PC-3 (cell line): ENCODE measurements at regions not wholly inside any gene's neighbourhood (a gene's known extent, or its start where the extent isn't known, plus 50 kb on each side); places are given as distances from the start of the nearest gene placed in this dataset.

Experiments
- ATAC-seq: fragments of 200-7000 bp; cut with Tn5 transposase; 2 replicates; pipeline ENCODE4 v1.9.1; 2020; ENCODE audit warnings: mild to moderate bottlenecking, moderate library complexity
- BruUV-seq: library from RNA; stranded (reverse); fragments of 400-500 nt; replicated peaks from 2 replicates; lab custom pipeline; 2021; lab: Mats Ljungman, UMichigan
- CTCF ChIA-PET: fragments of 300-600 bp; sonication (Branson Sonifier 250); formaldehyde crosslinking; loops from one replicate; lab custom pipeline; 2022; ENCODE audit warnings: antibody characterized with exemption; lab: Charles Lee
- POLR2A ChIA-PET: fragments of 300-600 bp; sonication (Branson Sonifier 250); formaldehyde crosslinking; loops from one replicate; lab custom pipeline; 2022; ENCODE audit warnings: antibody characterized with exemption; ENCODE audit not compliant: unreplicated experiment; lab: Charles Lee
- DNase-seq: peaks from one replicate; pipeline ENCODE4 v3.0.0-alpha.2; 2015
- H2AFZ ChIP-seq: fragments of 300-600 bp; sonication (generic); 2 replicates; pipeline ENCODE4 v1.6.0; 2016; ENCODE audit warnings: antibody characterized with exemption, low read length
- H3F3A ChIP-seq: fragments of 300-600 bp; sonication (generic); one replicate; pipeline ENCODE4 v1.6.0; 2017; ENCODE audit warnings: antibody characterized with exemption, low read length, control low read depth, mild to moderate bottlenecking; ENCODE audit not compliant: unreplicated experiment
- H3K27ac ChIP-seq: fragments of 300-600 bp; sonication (generic); 2 replicates; pipeline ENCODE4 v1.5.1; 2016; ENCODE audit warnings: mild to moderate bottlenecking, low read length
- H3K27me3 ChIP-seq: fragments of 300-600 bp; sonication (generic); 2 replicates; pipeline ENCODE4 v1.6.1; 2016; ENCODE audit warnings: low read length, mixed read lengths
- H3K36me3 ChIP-seq: fragments of 300-600 bp; sonication (generic); 2 replicates; pipeline ENCODE4 v1.6.1; 2016; ENCODE audit warnings: low read depth, mixed run types, low read length, mixed read lengths
- H3K4me1 ChIP-seq: fragments of 300-600 bp; sonication (generic); 2 replicates; pipeline ENCODE4 v1.5.1; 2016; ENCODE audit warnings: low read length; ENCODE audit not compliant: insufficient read depth
- H3K4me2 ChIP-seq: fragments of 300-600 bp; sonication (generic); 2 replicates; pipeline ENCODE4 v1.6.0; 2016; ENCODE audit warnings: low read length
- H3K4me3 ChIP-seq: fragments of 300-600 bp; sonication (generic); 2 replicates; pipeline ENCODE4 v1.5.1; 2016; ENCODE audit warnings: mild to moderate bottlenecking, low read length, mixed read lengths
- H3K79me2 ChIP-seq: fragments of 300-600 bp; sonication (generic); 2 replicates; pipeline ENCODE4 v1.6.1; 2017; ENCODE audit warnings: low read length, mixed read lengths
- H3K9ac ChIP-seq: fragments of 300-600 bp; sonication (generic); 2 replicates; pipeline ENCODE4 v1.6.0; 2016; ENCODE audit warnings: mild to moderate bottlenecking, low read length
- H3K9me2 ChIP-seq: fragments of 300-600 bp; sonication (generic); replicated peaks from 2 replicates; pipeline ENCODE4 v1.6.1; 2016; ENCODE audit warnings: mixed run types, low read length, mixed read lengths
- H3K9me3 ChIP-seq: fragments of 300-600 bp; sonication (generic); 2 replicates; pipeline ENCODE4 v1.6.1; 2016; ENCODE audit warnings: low read length, mixed read lengths
- H4K20me1 ChIP-seq: fragments of 300-600 bp; sonication (generic); 2 replicates; pipeline ENCODE4 v1.6.1; 2016; ENCODE audit warnings: low read length, mixed read lengths
- EZH2 ChIP-seq: fragments of 300-600 bp; sonication (generic); IDR thresholded peaks from one replicate; pipeline ENCODE4 v1.6.1; 2017; ENCODE audit warnings: antibody characterized with exemption, mild to moderate bottlenecking, low read length; ENCODE audit not compliant: unreplicated experiment
- EZH2phosphoT487 ChIP-seq: fragments of 300-600 bp; sonication (generic); IDR thresholded peaks from 2 replicates; pipeline ENCODE4 v1.6.1; 2018; ENCODE audit warnings: mild to moderate bottlenecking, antibody characterized with exemption, low read length, borderline replicate concordance
- intact Hi-C: fragments of 100-400 bp; cut with micrococcal nuclease; formaldehyde crosslinking; loops from 2 replicates; pipeline ENCODE4 v1.9.0; 2023
- TF ChIP-seq, protein P1 (sequence below): fragments of 300-600 bp; sonication (generic); conservative IDR thresholded peaks from 2 replicates; pipeline ENCODE4 v1.5.1; 2017; ENCODE audit warnings: antibody characterized with exemption, low read depth, mild to moderate bottlenecking, low read length

DNA sequence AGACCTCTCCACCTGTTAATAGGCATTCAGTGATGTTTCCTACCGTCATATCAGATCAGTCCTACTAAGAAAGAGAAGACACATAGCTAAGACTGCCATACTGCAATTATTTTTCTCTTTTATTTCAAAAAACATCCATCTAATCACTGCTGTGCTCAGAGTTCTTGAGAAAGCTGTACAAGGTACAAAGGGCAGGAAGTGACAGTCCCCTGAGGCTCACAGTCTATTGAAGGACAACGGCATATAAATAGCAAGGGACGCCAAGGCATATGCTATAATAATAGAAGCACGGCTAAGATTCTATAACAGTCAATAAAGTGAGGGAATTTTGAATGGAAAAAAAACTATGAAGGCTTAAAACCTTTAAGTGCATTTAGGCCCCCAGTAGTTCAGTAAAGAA lies 415.3 kb upstream of the NRP1 start:
- Histone ChIP-seq H2AFZ (no peak overlapping the region), H3K9me3 (no peaks in the 10 kb centered on the region), H3K79me2 (no peaks in the 10 kb centered on the region), H3K4me2 (no peak overlapping the region), H3K4me3 (no peak overlapping the region), H3K9ac (no peak overlapping the region), H4K20me1 (no peaks in the 10 kb centered on the region), H3K4me1 (no peaks in the 10 kb centered on the region), H3K36me3 (no peaks in the 10 kb centered on the region), H3K27ac (no peak overlapping the region), H3K9me2 (peaks cover 12% of the 10 kb centered on the region; the same call in 1 of the 2 replicates), H3K27me3 (no peaks in the 10 kb centered on the region), H3F3A (no peaks in the 10 kb centered on the region)
- TF ChIP-seq EZH2: no peak
- no peak for TF ChIP-seq EZH2phosphoT487
- TF ChIP-seq, protein P1, sequence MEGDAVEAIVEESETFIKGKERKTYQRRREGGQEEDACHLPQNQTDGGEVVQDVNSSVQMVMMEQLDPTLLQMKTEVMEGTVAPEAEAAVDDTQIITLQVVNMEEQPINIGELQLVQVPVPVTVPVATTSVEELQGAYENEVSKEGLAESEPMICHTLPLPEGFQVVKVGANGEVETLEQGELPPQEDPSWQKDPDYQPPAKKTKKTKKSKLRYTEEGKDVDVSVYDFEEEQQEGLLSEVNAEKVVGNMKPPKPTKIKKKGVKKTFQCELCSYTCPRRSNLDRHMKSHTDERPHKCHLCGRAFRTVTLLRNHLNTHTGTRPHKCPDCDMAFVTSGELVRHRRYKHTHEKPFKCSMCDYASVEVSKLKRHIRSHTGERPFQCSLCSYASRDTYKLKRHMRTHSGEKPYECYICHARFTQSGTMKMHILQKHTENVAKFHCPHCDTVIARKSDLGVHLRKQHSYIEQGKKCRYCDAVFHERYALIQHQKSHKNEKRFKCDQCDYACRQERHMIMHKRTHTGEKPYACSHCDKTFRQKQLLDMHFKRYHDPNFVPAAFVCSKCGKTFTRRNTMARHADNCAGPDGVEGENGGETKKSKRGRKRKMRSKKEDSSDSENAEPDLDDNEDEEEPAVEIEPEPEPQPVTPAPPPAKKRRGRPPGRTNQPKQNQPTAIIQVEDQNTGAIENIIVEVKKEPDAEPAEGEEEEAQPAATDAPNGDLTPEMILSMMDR: no peak
- POLR2A ChIA-PET: no interaction called here
- intact Hi-C loops: no loop called here
- CTCF ChIA-PET: no interaction called here
- no peak for ATAC-seq
- no TSS peak for BruUV-seq
- DNase-seq: no peak

DNA sequence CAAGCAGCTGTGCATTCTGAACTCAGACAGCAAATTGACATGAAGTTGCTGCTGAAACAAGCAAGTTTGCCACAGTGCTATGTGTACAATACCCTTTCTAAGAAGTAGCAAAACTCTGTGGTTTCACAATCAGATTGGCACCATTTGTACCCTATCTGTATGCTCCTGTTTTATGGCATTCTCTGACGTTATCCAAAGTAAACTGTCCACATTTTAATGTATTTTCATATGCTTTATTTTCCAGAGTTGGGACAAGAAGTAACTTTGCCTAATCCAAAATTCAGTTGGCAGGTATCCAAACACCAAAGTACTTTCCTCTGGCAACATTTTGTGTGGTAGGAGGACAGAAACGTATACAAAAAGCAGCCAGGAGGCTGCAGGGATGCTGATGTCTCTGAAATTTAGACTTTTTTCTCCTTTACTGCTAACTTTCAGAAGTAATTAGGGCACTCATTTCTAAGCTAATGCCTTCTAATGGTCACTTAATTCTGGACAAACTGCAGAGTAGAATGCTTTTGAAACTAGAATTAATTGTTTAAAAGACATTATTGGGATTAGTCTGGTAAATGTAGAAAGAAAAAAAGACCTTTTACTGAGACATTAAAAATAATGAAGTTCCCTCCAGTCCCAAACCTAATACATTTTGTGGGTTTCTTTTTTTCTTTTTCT lies 414.7 kb upstream of the NRP1 start:
- no peak overlapping the region for H3K4me3 ChIP-seq
- H3K9ac ChIP-seq: no peak overlapping the region
- H3F3A ChIP-seq: no peaks in the 10 kb centered on the region
- no peaks in the 10 kb centered on the region for H3K79me2 ChIP-seq
- no peaks in the 10 kb centered on the region for H3K4me1 ChIP-seq
- H3K27ac ChIP-seq: no peak overlapping the region
- DNase-seq: peak; percentile 40
- H3K27me3 ChIP-seq: no peaks in the 10 kb centered on the region
- ChIA-PET POLR2A (no interaction called here), CTCF (no interaction called here)
- peaks cover 12% of the 10 kb centered on the region; the same call in 1 of the 2 replicates for H3K9me2 ChIP-seq
- TF ChIP-seq EZH2 (no peak), EZH2phosphoT487 (no peak)
- TF ChIP-seq, protein P1: no peak
- intact Hi-C loops: no loop called here
- ATAC-seq: peak; percentile 26; the same call in 1 of the 2 replicates
- BruUV-seq: no TSS peak
- H4K20me1 ChIP-seq: no peaks in the 10 kb centered on the region
- no peaks in the 10 kb centered on the region for H3K36me3 ChIP-seq
- no peak overlapping the region for H2AFZ ChIP-seq
- H3K4me2 ChIP-seq: no peak overlapping the region
- H3K9me3 ChIP-seq: no peaks in the 10 kb centered on the region

DNA sequence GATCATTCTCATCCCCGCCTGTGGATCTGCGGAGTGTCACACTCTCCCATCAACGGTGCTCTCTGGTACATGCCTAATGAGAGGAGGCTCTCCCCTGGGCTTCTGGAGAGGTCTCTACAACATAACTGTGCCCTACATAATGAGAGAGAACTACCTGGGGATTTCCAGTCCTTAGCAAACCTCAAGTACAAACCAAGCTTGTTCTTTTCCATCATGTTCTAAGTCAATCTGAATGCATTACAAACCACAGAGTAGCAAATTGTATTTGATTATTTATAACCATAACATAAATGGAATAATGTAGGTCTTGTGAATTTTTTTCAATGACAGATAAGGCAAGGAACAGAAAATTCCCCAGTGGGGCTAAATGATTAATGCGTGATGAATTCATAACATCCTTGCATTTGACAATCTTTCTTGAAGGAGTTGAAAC lies 412.4 kb upstream of the NRP1 start:
- no peak overlapping the region for H3K4me2 ChIP-seq

More for the DNA sequence above, 412.4 kb upstream of the NRP1 start:
- Histone ChIP-seq H3K27ac (no peak overlapping the region), H3K36me3 (no peaks in the 10 kb centered on the region), H3K79me2 (no peaks in the 10 kb centered on the region), H3K9me2 (peaks cover 12% of the 10 kb centered on the region; the same call in 1 of the 2 replicates), H3K9me3 (no peaks in the 10 kb centered on the region), H3K9ac (no peak overlapping the region), H4K20me1 (no peaks in the 10 kb centered on the region), H3K27me3 (no peaks in the 10 kb centered on the region), H2AFZ (no peak overlapping the region), H3K4me1 (no peaks in the 10 kb centered on the region), H3K4me3 (no peak overlapping the region), H3F3A (no peaks in the 10 kb centered on the region)
- DNase-seq (no peak), ATAC-seq (no peak)
- TF ChIP-seq, protein P1: no peak
- CTCF ChIA-PET: no interaction called here
- BruUV-seq: no TSS peak
- intact Hi-C loops: no loop called here
- POLR2A ChIA-PET: interaction anchor here (0.7 kb wide), 1 partner anchor 18 kb away, joined by 4 read pairs; no protein-coding TSS in a partner anchor
